RWPE1 (cell line): ENCODE measurements at regions not wholly inside any gene's neighbourhood (a gene's known extent, or its start where the extent isn't known, plus 50 kb on each side); places are given as distances from the start of the nearest gene placed in this dataset.

Source experiments
- CTCF ChIA-PET: fragments of 350-600 bp; sonication (Branson Sonifier 250); formaldehyde crosslinking; extraction: SDS; loops from one replicate; lab custom pipeline; 2021; lab: Yijun Ruan, JAX
- POLR2A ChIA-PET: fragments of 400-600 bp; formaldehyde crosslinking; extraction: SDS; loops from one replicate; lab custom pipeline; 2020; ENCODE audit warnings: antibody characterized with exemption; ENCODE audit not compliant: low non-redundant PET; lab: Yijun Ruan, JAX
- DNase-seq: peaks from one replicate; pipeline ENCODE4 v3.0.0; 2012; ENCODE audit warnings: low spot score
- H3K27ac ChIP-seq: fragments of 450-650 bp; 2 replicates; pipeline ENCODE4 v1.5.1; 2017
- CTCF ChIP-seq: fragments of 450-650 bp; conservative IDR thresholded peaks from 2 replicates; pipeline ENCODE4 v1.5.1; 2017; ENCODE audit warnings: low read depth, mild to moderate bottlenecking

- no peak for TF ChIP-seq CTCF
- H3K27ac ChIP-seq: no peak overlapping the region
- POLR2A ChIA-PET: no interaction called here
- CTCF ChIA-PET: no interaction called here
- peak; percentile 44 for DNase-seq
Measured at GRCh38 chr2:163210430-163210918, 371.9 kb upstream of the KCNH7 start.

GRCh38 chr2:163207693-163208370 lies 369.3 kb upstream of the KCNH7 start:
- DNase-seq: no peak
- ChIA-PET CTCF (interaction anchor here (0.6 kb wide), 1 partner anchor 749 kb away, joined by 4 read pairs; no protein-coding TSS in a partner anchor), POLR2A (no interaction called here)
- no peak for TF ChIP-seq CTCF
- H3K27ac ChIP-seq: no peak overlapping the region

- H3K27ac ChIP-seq: no peak overlapping the region
- DNase-seq: no peak
- ChIA-PET CTCF (interaction anchor here (0.6 kb wide), 1 partner anchor 1408 kb away, joined by 4 read pairs; no protein-coding TSS in a partner anchor), POLR2A (no interaction called here)
- TF ChIP-seq CTCF: no peak
Measured at GRCh38 chr2:163205589-163206254, 367.2 kb upstream of the KCNH7 start.

GRCh38 chr2:163200741-163201140 lies 362.2 kb upstream of the KCNH7 start:
- POLR2A ChIA-PET: no interaction called here
- no peak overlapping the region for H3K27ac ChIP-seq
- TF ChIP-seq CTCF: no peak
- CTCF ChIA-PET: interaction anchor here (0.6 to 1.3 kb wide), 2 partner anchors 9 to 126 kb away, joined by 3 to 7 read pairs; no protein-coding TSS in a partner anchor
- no peak for DNase-seq

GRCh38 chr2:163198972-163199371 lies 360.4 kb upstream of the KCNH7 start:
- H3K27ac ChIP-seq: no peak overlapping the region
- no peak for DNase-seq
- ChIA-PET CTCF (no interaction called here), POLR2A (no interaction called here)
- no peak for TF ChIP-seq CTCF

DNA sequence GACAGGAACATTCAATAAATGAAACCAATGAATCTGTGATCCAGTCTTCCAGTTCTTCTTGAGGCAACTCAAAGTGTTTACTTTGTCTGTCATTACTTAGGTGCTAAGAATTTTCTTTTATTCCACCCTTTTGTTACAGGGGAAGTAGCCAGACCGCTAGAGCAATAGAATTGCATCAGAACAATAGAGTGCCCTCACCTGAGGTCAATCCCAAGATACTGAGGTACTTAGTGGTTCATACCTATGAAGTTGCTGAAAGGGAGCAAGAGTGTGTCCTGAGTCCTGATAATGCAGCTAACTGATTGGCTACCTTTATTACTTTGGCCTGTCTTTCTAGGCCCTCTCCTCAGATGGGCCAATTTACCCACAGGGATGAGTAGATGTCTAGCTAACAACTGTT lies 359.4 kb upstream of the KCNH7 start:
- no peak for DNase-seq
- ChIA-PET CTCF (no interaction called here), POLR2A (no interaction called here)
- no peak overlapping the region for H3K27ac ChIP-seq
- TF ChIP-seq CTCF: no peak
